CD8-positive, alpha-beta memory T cell (primary cell): ENCODE measurements at regions not wholly inside any gene's neighbourhood (a gene's known extent, or its start where the extent isn't known, plus 50 kb on each side); places are given as distances from the start of the nearest gene placed in this dataset.
"Not testable (repeated sequence)": the region's sequence is repeated elsewhere in the genome, so short reads cannot be mapped to it uniquely, and the experiment has no call there.

Source experiments
- CTCF ChIA-PET: fragments of 350-600 bp; sonication (Branson Sonifier 250); formaldehyde crosslinking; loops from one replicate; lab custom pipeline; 2021; ENCODE audit warnings: antibody characterized with exemption; lab: Charles Lee
- POLR2A ChIA-PET: fragments of 350-600 bp; sonication (Branson Sonifier 250); formaldehyde crosslinking; loops from one replicate; lab custom pipeline; 2021; ENCODE audit warnings: antibody characterized with exemption; lab: Charles Lee
- DNase-seq, 5 donors: peaks; one replicate each; pipeline versions ENCODE4 v3.0.0 to v3.0.0-alpha.2; 2020 to 2022; ENCODE audit warnings: mixed read lengths in 1 of 5
- H3K27ac ChIP-seq: one replicate; pipeline ENCODE4 v1.7.0; 2013; ENCODE audit warnings: low read depth, mild to moderate bottlenecking, low read length, moderate library complexity
- H3K27me3 ChIP-seq: 2 replicates; pipeline ENCODE4 v1.7.0; 2013; ENCODE audit warnings: low read length, mild to moderate bottlenecking; ENCODE audit not compliant: insufficient read depth, poor library complexity, severe bottlenecking
- H3K36me3 ChIP-seq: 2 replicates; pipeline ENCODE4 v1.7.0; 2013; ENCODE audit warnings: mild to moderate bottlenecking, low read length, moderate library complexity; ENCODE audit not compliant: insufficient read depth
- H3K4me1 ChIP-seq: 2 replicates; pipeline ENCODE4 v1.7.0; 2013; ENCODE audit warnings: mild to moderate bottlenecking, low read length, moderate library complexity; ENCODE audit not compliant: insufficient read depth
- H3K4me3 ChIP-seq: 2 replicates; pipeline ENCODE4 v1.7.0; 2013; ENCODE audit warnings: mild to moderate bottlenecking, low read length
- H3K9me3 ChIP-seq: 2 replicates; pipeline ENCODE4 v1.7.0; 2013; ENCODE audit warnings: mild to moderate bottlenecking, low read length
- H3K27ac Mint-ChIP-seq, 8 donors: one replicate each; pipeline ENCODE4 v1.8.0; 2020 to 2021; ENCODE audit warnings: mixed read lengths in 8 of 8, mild to moderate bottlenecking in 6 of 8, inconsistent platforms in 3 of 8, moderate library complexity in 3 of 8
- H3K27me3 Mint-ChIP-seq, 2 donors: one replicate each; pipeline ENCODE4 v1.8.0; 2020 to 2021; ENCODE audit warnings: mixed read lengths in 2 of 2, mild to moderate bottlenecking in 1 of 2, moderate library complexity in 1 of 2
- H3K36me3 Mint-ChIP-seq, 3 donors: one replicate each; pipeline ENCODE4 v1.8.0; 2020 to 2021; ENCODE audit warnings: mixed read lengths in 3 of 3, inconsistent platforms in 1 of 3, mild to moderate bottlenecking in 1 of 3
- H3K4me1 Mint-ChIP-seq, 3 donors: one replicate each; pipeline ENCODE4 v1.8.0; 2020 to 2021; ENCODE audit warnings: mixed read lengths in 3 of 3, inconsistent platforms in 1 of 3, mild to moderate bottlenecking in 1 of 3
- H3K4me3 Mint-ChIP-seq, 7 donors: one replicate each; pipeline ENCODE4 v1.8.0; 2020 to 2021; ENCODE audit warnings: mixed read lengths in 7 of 7, mild to moderate bottlenecking in 6 of 7, moderate library complexity in 4 of 7, inconsistent platforms in 2 of 7
- H3K9me3 Mint-ChIP-seq, 5 donors: one replicate each; pipeline ENCODE4 v1.8.0; 2020 to 2022; ENCODE audit warnings: mixed read lengths in 5 of 5, mild to moderate bottlenecking in 3 of 5, moderate library complexity in 2 of 5, inconsistent platforms in 1 of 5

GRCh38 chr5:9775339-9775738 is 145.2 kb upstream of the TAS2R1 start:
- H3K36me3 Mint-ChIP-seq: no peaks in the 10 kb centered on the region
- H3K36me3 ChIP-seq: no peaks in the 10 kb centered on the region
- POLR2A ChIA-PET: no interaction called here
- no peaks in the 10 kb centered on the region for H3K27me3 ChIP-seq
- no peak for DNase-seq
- no peaks in the 10 kb centered on the region for H3K27me3 Mint-ChIP-seq
- no peak overlapping the region for H3K4me3 Mint-ChIP-seq
- H3K27ac Mint-ChIP-seq: no peak overlapping the region
- no peak overlapping the region for H3K4me3 ChIP-seq
- CTCF ChIA-PET: no interaction called here
- no peaks in the 10 kb centered on the region for H3K9me3 ChIP-seq
- peaks cover 0 to 13% (median 5%) of the 10 kb centered on the region in 5 donors for H3K9me3 Mint-ChIP-seq
- no peaks in the 10 kb centered on the region for H3K4me1 Mint-ChIP-seq
- no peak overlapping the region for H3K27ac ChIP-seq
- H3K4me1 ChIP-seq: no peaks in the 10 kb centered on the region

- Histone ChIP-seq H3K4me1 (no peaks in the 10 kb centered on the region), H3K4me3 (no peak overlapping the region), H3K27me3 (no peaks in the 10 kb centered on the region), H3K9me3 (no peaks in the 10 kb centered on the region), H3K27ac (no peak overlapping the region), H3K36me3 (no peaks in the 10 kb centered on the region)
- Mint-ChIP-seq H3K4me1 (no peaks in the 10 kb centered on the region), H3K27ac (no peak overlapping the region), H3K36me3 (no peaks in the 10 kb centered on the region), H3K4me3 (no peak overlapping the region), H3K9me3 (peaks cover 0 to 13% (median 5%) of the 10 kb centered on the region in 5 donors), H3K27me3 (no peaks in the 10 kb centered on the region)
- ChIA-PET CTCF (no interaction called here), POLR2A (no interaction called here)
- no peak for DNase-seq
Measured at GRCh38 chr5:9774472-9775079, 144.4 kb upstream of the TAS2R1 start.

GRCh38 chr5:9771079-9771478 is 140.9 kb upstream of the TAS2R1 start:
- H3K27me3 Mint-ChIP-seq: no peaks in the 10 kb centered on the region
- H3K27ac ChIP-seq: no peak overlapping the region
- CTCF ChIA-PET: no interaction called here
- H3K27ac Mint-ChIP-seq: no peak overlapping the region
- H3K9me3 Mint-ChIP-seq: peaks cover 2 to 12% (median 4%) of the 10 kb centered on the region in 5 donors
- POLR2A ChIA-PET: no interaction called here
- H3K27me3 ChIP-seq: no peaks in the 10 kb centered on the region
- H3K36me3 Mint-ChIP-seq: no peaks in the 10 kb centered on the region
- no peak overlapping the region for H3K4me3 Mint-ChIP-seq
- H3K9me3 ChIP-seq: no peaks in the 10 kb centered on the region
- no peak for DNase-seq
- no peaks in the 10 kb centered on the region for H3K4me1 ChIP-seq
- no peak overlapping the region for H3K4me3 ChIP-seq
- no peaks in the 10 kb centered on the region for H3K4me1 Mint-ChIP-seq
- no peaks in the 10 kb centered on the region for H3K36me3 ChIP-seq

- DNase-seq: no peak
- no peaks in the 10 kb centered on the region for H3K36me3 Mint-ChIP-seq
- Histone ChIP-seq H3K9me3 (no peaks in the 10 kb centered on the region), H3K4me3 (no peak overlapping the region), H3K36me3 (no peaks in the 10 kb centered on the region), H3K27me3 (no peaks in the 10 kb centered on the region), H3K27ac (no peak overlapping the region), H3K4me1 (no peaks in the 10 kb centered on the region)
- H3K27ac Mint-ChIP-seq: no peak overlapping the region
- ChIA-PET CTCF (no interaction called here), POLR2A (no interaction called here)
- H3K9me3 Mint-ChIP-seq: peaks cover 2 to 12% (median 5%) of the 10 kb centered on the region in 5 donors
- H3K4me3 Mint-ChIP-seq: no peak overlapping the region
- H3K27me3 Mint-ChIP-seq: no peaks in the 10 kb centered on the region
- H3K4me1 Mint-ChIP-seq: no peaks in the 10 kb centered on the region
Measured at GRCh38 chr5:9766581-9766980, 136.4 kb upstream of the TAS2R1 start.

- POLR2A ChIA-PET: no interaction called here
- no peak overlapping the region for H3K4me3 ChIP-seq
- no peaks in the 10 kb centered on the region for H3K27me3 ChIP-seq
- CTCF ChIA-PET: no interaction called here
- Mint-ChIP-seq H3K4me3 (no peak overlapping the region), H3K36me3 (no peaks in the 10 kb centered on the region), H3K4me1 (no peaks in the 10 kb centered on the region), H3K27ac (no peak overlapping the region), H3K27me3 (no peaks in the 10 kb centered on the region), H3K9me3 (peaks cover 2 to 12% (median 5%) of the 10 kb centered on the region in 5 donors)
- H3K4me1 ChIP-seq: no peaks in the 10 kb centered on the region
- H3K9me3 ChIP-seq: no peaks in the 10 kb centered on the region
- H3K36me3 ChIP-seq: no peaks in the 10 kb centered on the region
- no peak overlapping the region for H3K27ac ChIP-seq
- no peak for DNase-seq
Measured at GRCh38 chr5:9765419-9766140, 135.4 kb upstream of the TAS2R1 start.

GRCh38 chr5:9761706-9762105 is 131.6 kb upstream of the TAS2R1 start:
- no peak overlapping the region for H3K4me3 Mint-ChIP-seq
- no peaks in the 10 kb centered on the region for H3K36me3 ChIP-seq
- DNase-seq: no peak
- H3K4me1 Mint-ChIP-seq: no peaks in the 10 kb centered on the region
- H3K27ac ChIP-seq: no peak overlapping the region
- no peaks in the 10 kb centered on the region for H3K4me1 ChIP-seq
- no peaks in the 10 kb centered on the region for H3K27me3 Mint-ChIP-seq
- ChIA-PET POLR2A (no interaction called here), CTCF (no interaction called here)
- H3K9me3 ChIP-seq: no peaks in the 10 kb centered on the region
- no peaks in the 10 kb centered on the region for H3K27me3 ChIP-seq
- H3K36me3 Mint-ChIP-seq: no peaks in the 10 kb centered on the region
- no peak overlapping the region for H3K4me3 ChIP-seq
- peaks cover 0 to 11% (median 2%) of the 10 kb centered on the region in 5 donors for H3K9me3 Mint-ChIP-seq
- H3K27ac Mint-ChIP-seq: no peak overlapping the region

- H3K36me3 ChIP-seq, H3K27me3 Mint-ChIP-seq, H3K36me3 Mint-ChIP-seq, H3K27ac Mint-ChIP-seq, H3K4me3 ChIP-seq, H3K27me3 ChIP-seq, DNase-seq, CTCF ChIA-PET, POLR2A ChIA-PET, H3K9me3 ChIP-seq, H3K4me1 Mint-ChIP-seq, H3K9me3 Mint-ChIP-seq, H3K27ac ChIP-seq, H3K4me3 Mint-ChIP-seq, H3K4me1 ChIP-seq: not testable (repeated sequence)
Measured at GRCh38 chr5:9752670-9753069, 122.5 kb upstream of the TAS2R1 start.

- no peaks in the 10 kb centered on the region for H3K36me3 Mint-ChIP-seq
- peaks cover 0 to 3% of the 10 kb centered on the region in 2 donors for H3K27me3 Mint-ChIP-seq
- ChIA-PET POLR2A (no interaction called here), CTCF (no interaction called here)
- no peaks in the 10 kb centered on the region for H3K4me1 Mint-ChIP-seq
- H3K9me3 Mint-ChIP-seq: peaks cover 9 to 20% (median 10%) of the 10 kb centered on the region in 5 donors
- no peaks in the 10 kb centered on the region for H3K36me3 ChIP-seq
- no peaks in the 10 kb centered on the region for H3K27me3 ChIP-seq
- H3K27ac Mint-ChIP-seq: no peak overlapping the region
- no peak overlapping the region for H3K27ac ChIP-seq
- no peaks in the 10 kb centered on the region for H3K9me3 ChIP-seq
- H3K4me1 ChIP-seq: no peaks in the 10 kb centered on the region
- no peak overlapping the region for H3K4me3 ChIP-seq
- H3K4me3 Mint-ChIP-seq: no peak overlapping the region
- no peak for DNase-seq
Measured at GRCh38 chr5:9743507-9743906, 113.4 kb upstream of the TAS2R1 start.
